ENCODE measurements at regions not wholly inside any gene's neighbourhood (a gene's known extent, or its start where the extent isn't known, plus 50 kb on each side); places are given as distances from the start of the nearest gene placed in this dataset.
A peak's percentile ranks its signal among the peaks of the same experiment; 100 is the strongest.

DNA sequence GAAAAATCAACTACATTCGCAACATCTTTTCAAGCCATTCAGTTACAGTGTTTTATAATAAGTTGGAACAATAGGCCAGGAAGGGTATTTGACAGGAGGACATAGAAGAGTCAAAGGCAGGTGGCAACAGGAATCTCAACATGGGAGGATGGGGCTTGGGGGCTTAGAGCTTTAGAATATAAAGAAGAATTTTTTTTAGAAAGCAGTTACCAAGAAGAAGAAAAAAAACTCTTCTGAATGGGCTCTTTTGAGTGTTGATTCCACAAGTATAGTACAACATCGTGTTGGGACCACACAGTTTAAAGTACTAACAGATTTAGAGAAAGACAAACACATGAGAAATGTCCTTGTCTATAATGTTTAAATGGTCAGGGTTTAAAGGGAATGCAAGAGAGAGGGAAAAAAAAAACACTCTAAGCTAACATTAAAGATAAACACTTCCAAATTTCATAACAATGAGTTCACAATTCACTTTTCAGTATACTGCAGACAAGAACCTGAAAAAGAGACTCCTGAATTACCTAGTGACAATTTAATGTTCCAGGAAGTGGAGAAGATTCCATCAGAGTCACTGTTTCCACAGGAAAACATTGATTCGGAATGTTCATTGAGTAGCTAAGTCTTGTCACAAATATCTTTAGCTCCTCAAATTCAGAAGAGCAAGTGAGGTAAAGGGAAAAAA, 282.3 kb downstream of the DEPDC1B start (continued):
- TF ChIP-seq, protein P1, sequence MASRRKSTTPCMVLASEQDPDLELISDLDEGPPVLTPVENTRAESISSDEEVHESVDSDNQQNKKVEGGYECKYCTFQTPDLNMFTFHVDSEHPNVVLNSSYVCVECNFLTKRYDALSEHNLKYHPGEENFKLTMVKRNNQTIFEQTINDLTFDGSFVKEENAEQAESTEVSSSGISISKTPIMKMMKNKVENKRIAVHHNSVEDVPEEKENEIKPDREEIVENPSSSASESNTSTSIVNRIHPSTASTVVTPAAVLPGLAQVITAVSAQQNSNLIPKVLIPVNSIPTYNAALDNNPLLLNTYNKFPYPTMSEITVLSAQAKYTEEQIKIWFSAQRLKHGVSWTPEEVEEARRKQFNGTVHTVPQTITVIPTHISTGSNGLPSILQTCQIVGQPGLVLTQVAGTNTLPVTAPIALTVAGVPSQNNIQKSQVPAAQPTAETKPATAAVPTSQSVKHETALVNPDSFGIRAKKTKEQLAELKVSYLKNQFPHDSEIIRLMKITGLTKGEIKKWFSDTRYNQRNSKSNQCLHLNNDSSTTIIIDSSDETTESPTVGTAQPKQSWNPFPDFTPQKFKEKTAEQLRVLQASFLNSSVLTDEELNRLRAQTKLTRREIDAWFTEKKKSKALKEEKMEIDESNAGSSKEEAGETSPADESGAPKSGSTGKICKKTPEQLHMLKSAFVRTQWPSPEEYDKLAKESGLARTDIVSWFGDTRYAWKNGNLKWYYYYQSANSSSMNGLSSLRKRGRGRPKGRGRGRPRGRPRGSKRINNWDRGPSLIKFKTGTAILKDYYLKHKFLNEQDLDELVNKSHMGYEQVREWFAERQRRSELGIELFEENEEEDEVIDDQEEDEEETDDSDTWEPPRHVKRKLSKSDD (CRISPR knock-in tag; IDR thresholded peaks at IDR 0.05; ENCODE audit: low read depth) = no peak
- no peak for TF ChIP-seq CCDC6 (CRISPR knock-in tag; IDR thresholded peaks at IDR 0.05)
- TF ChIP-seq FOSL1 (CRISPR knock-in tag; IDR thresholded peaks at IDR 0.05; ENCODE audit: borderline replicate concordance) = no peak
- TF ChIP-seq ZSCAN9 (CRISPR knock-in tag; IDR thresholded peaks at IDR 0.05; ENCODE audit: borderline replicate concordance) = peak; percentile 44; the same call in 1 of the 2 replicates
- peak; percentile 68; the same call in 1 of the 2 replicates for TF ChIP-seq ZNF331 (CRISPR knock-in tag; IDR thresholded peaks at IDR 0.05)
- TF ChIP-seq POLR2A (IDR thresholded peaks at IDR 0.05; ENCODE audit: insufficient read depth in 1 of 2, low read depth in 2 of 2, low read length in 2 of 2) = no peak
- TF ChIP-seq DPF2 (CRISPR knock-in tag; IDR thresholded peaks at IDR 0.05; ENCODE audit: borderline replicate concordance, low read depth) = peak; percentile 80; the same call in 1 of the 2 replicates
- TF ChIP-seq, protein P2, sequence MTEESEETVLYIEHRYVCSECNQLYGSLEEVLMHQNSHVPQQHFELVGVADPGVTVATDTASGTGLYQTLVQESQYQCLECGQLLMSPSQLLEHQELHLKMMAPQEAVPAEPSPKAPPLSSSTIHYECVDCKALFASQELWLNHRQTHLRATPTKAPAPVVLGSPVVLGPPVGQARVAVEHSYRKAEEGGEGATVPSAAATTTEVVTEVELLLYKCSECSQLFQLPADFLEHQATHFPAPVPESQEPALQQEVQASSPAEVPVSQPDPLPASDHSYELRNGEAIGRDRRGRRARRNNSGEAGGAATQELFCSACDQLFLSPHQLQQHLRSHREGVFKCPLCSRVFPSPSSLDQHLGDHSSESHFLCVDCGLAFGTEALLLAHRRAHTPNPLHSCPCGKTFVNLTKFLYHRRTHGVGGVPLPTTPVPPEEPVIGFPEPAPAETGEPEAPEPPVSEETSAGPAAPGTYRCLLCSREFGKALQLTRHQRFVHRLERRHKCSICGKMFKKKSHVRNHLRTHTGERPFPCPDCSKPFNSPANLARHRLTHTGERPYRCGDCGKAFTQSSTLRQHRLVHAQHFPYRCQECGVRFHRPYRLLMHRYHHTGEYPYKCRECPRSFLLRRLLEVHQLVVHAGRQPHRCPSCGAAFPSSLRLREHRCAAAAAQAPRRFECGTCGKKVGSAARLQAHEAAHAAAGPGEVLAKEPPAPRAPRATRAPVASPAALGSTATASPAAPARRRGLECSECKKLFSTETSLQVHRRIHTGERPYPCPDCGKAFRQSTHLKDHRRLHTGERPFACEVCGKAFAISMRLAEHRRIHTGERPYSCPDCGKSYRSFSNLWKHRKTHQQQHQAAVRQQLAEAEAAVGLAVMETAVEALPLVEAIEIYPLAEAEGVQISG (CRISPR knock-in tag; IDR thresholded peaks at IDR 0.05) = no peak
- no peak for TF ChIP-seq MAZ (IDR thresholded peaks at IDR 0.05; ENCODE audit: borderline replicate concordance, low read depth, low read length)
- no peak for TF ChIP-seq MAZ (CRISPR knock-in tag; IDR thresholded peaks at IDR 0.05; ENCODE audit: low read depth)
- TF ChIP-seq, protein P3, sequence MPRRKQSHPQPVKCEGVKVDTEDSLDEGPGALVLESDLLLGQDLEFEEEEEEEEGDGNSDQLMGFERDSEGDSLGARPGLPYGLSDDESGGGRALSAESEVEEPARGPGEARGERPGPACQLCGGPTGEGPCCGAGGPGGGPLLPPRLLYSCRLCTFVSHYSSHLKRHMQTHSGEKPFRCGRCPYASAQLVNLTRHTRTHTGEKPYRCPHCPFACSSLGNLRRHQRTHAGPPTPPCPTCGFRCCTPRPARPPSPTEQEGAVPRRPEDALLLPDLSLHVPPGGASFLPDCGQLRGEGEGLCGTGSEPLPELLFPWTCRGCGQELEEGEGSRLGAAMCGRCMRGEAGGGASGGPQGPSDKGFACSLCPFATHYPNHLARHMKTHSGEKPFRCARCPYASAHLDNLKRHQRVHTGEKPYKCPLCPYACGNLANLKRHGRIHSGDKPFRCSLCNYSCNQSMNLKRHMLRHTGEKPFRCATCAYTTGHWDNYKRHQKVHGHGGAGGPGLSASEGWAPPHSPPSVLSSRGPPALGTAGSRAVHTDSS (CRISPR knock-in tag; conservative IDR thresholded peaks at IDR 0.05) = no peak
- TF ChIP-seq, protein P4, sequence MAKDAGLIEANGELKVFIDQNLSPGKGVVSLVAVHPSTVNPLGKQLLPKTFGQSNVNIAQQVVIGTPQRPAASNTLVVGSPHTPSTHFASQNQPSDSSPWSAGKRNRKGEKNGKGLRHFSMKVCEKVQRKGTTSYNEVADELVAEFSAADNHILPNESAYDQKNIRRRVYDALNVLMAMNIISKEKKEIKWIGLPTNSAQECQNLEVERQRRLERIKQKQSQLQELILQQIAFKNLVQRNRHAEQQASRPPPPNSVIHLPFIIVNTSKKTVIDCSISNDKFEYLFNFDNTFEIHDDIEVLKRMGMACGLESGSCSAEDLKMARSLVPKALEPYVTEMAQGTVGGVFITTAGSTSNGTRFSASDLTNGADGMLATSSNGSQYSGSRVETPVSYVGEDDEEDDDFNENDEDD (CRISPR knock-in tag; IDR thresholded peaks at IDR 0.05; ENCODE audit: borderline replicate concordance) = peak; percentile 19; the same call in 1 of the 2 replicates
- TF ChIP-seq RFX5 (IDR thresholded peaks at IDR 0.05; ENCODE audit: low read depth, low read length) = no peak
- TF ChIP-seq, protein P5, sequence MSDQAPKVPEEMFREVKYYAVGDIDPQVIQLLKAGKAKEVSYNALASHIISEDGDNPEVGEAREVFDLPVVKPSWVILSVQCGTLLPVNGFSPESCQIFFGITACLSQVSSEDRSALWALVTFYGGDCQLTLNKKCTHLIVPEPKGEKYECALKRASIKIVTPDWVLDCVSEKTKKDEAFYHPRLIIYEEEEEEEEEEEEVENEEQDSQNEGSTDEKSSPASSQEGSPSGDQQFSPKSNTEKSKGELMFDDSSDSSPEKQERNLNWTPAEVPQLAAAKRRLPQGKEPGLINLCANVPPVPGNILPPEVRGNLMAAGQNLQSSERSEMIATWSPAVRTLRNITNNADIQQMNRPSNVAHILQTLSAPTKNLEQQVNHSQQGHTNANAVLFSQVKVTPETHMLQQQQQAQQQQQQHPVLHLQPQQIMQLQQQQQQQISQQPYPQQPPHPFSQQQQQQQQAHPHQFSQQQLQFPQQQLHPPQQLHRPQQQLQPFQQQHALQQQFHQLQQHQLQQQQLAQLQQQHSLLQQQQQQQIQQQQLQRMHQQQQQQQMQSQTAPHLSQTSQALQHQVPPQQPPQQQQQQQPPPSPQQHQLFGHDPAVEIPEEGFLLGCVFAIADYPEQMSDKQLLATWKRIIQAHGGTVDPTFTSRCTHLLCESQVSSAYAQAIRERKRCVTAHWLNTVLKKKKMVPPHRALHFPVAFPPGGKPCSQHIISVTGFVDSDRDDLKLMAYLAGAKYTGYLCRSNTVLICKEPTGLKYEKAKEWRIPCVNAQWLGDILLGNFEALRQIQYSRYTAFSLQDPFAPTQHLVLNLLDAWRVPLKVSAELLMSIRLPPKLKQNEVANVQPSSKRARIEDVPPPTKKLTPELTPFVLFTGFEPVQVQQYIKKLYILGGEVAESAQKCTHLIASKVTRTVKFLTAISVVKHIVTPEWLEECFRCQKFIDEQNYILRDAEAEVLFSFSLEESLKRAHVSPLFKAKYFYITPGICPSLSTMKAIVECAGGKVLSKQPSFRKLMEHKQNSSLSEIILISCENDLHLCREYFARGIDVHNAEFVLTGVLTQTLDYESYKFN (CRISPR knock-in tag; conservative IDR thresholded peaks at IDR 0.05) = peak; percentile 93
- no peak for TF ChIP-seq ZNF235 (CRISPR knock-in tag; IDR thresholded peaks at IDR 0.05; ENCODE audit: borderline replicate concordance)
- 0 out of 2 replicates have a peak, but pooled peaks have one; percentile 27 for TF ChIP-seq KLF12 (CRISPR knock-in tag; IDR thresholded peaks at IDR 0.05; ENCODE audit: borderline replicate concordance)
- TF ChIP-seq RCOR2 (CRISPR knock-in tag; IDR thresholded peaks at IDR 0.05) = peak; percentile 87
